NCI-H526 treated with DMSO at 0.1 percent for 48 hours (cell line): ENCODE measurements at regions not wholly inside any gene's neighbourhood (a gene's known extent, or its start where the extent isn't known, plus 50 kb on each side); places are given as distances from the start of the nearest gene placed in this dataset.
"Not testable (repeated sequence)": the region's sequence is repeated elsewhere in the genome, so short reads cannot be mapped to it uniquely, and the experiment has no call there.

Experiments
- DNase-seq: peaks from one replicate; lab custom pipeline; 2025; lab: John Stamatoyannopoulos, UW

- no peak for DNase-seq
Observed at GRCh38 chr13:74289107-74289506, 154.9 kb upstream of the KLF12 start.

GRCh38 chr13:74288361-74288911 lies 154.2 kb upstream of the KLF12 start:
- DNase-seq: peak; percentile 73

DNA sequence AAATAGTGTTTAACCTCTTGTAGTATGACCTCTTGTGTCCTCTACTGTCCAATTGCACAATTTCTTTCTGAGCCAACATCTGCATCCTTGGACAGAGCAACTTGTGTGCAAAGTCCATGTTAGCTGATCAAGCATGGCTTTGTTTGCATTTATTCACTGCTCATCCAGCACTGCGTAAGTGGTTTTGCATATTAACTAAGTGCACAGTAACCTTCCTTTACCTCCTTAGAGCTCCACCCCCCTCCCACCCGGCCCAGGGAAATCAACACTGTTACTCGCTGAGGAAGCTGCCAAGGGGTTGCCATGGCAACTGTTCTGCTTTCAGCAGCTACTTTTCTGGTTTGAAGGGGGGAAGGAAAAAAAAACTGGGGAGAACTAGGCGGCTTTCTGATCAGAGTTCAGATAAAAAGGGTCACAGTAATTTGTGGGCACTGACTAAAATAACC lies 153.5 kb upstream of the KLF12 start:
- DNase-seq: peak; percentile 98

- no peak for DNase-seq
Observed at GRCh38 chr13:74280795-74281490, 146.7 kb upstream of the KLF12 start.

DNA sequence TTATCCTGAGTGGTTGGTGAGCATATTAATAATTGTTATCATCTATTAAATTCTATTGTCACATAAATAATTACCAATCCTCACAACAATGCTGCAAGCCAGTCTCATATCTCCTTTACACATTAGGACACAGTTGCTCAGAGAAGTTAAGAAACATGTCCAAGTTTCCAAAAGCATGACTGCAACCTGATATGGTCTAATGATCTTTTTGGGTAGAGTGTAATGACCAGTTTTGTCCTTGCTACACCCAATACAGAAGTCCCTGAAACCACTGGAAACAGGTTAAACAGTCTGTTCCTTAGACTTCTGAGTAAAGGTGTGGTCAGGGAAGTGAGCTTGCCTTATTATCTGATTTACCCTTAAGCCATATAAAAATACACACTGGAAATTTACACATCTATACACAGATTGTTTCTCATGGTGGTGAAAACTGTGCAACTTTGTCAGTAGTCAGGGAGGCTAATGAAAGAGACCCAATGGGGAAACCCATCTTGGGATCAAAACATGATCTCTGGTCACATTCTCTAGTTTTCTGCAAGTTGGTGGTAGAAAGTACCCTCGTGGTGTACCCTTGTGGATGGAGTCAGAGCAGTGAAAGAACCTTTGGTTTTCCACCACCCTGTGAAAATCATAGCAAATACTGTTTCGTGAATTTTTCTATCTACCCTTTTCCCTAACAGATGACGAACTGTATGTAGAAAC lies 146.0 kb upstream of the KLF12 start:
- DNase-seq: no peak

DNA sequence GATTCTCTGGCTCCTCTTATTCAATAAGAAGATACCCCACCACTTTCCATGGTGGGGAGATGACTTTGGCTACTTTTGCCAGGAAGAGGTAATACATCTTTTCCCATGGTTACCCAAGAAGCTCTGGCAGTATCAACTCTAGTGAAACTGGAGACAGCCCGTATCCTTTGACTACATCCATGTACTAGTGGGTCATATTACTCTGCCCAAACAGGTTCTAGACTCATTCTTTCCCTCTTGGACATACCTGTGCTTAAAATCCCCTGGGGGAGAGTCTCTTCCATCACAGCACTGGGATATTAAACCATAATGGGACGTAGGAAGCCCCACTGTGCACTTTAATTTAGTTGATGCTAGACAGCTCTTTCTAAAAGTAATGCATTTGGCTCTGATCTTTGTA lies 144.7 kb upstream of the KLF12 start:
- no peak for DNase-seq

DNA sequence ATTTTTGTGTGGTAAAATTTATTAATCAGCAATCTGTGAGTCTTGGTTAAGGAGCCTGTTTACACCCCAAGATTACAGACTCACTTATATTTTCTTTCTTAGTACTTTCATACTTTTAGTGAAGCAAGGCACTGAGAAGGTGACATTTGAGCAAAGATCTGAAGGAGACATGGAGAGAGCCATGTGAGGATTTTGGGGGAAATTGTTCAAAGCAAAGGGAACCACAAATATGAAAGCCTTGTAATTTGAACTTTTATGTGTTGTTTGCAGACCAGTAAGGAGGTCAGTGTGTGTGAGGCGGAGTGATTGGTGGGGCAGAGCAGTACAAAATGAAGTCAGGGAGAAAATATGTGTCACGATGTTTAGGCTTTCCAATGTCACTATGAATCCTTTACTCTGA lies 140.7 kb upstream of the KLF12 start:
- no peak for DNase-seq

- DNase-seq: no peak
Observed at GRCh38 chr13:74273581-74273980, 139.4 kb upstream of the KLF12 start.

DNA sequence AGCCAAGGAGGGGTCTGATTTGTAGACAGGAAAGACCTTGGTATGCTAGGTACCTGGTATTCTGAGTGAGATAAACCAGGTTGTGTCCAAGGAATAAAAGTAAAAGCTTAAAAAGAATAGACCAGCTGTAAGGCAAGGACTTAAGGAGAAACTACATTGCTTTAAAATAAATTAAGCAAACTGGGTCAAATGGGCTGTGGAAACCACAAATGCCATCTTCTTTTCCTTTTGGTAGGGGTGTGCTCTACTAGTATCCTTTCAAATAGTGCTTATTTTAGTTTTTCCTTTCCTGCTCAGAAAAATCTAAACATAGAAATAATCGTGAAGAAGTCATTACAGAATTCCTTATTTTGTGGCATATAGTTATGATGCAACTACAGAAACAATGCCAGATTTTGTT lies 138.6 kb upstream of the KLF12 start:
- DNase-seq: no peak

DNA sequence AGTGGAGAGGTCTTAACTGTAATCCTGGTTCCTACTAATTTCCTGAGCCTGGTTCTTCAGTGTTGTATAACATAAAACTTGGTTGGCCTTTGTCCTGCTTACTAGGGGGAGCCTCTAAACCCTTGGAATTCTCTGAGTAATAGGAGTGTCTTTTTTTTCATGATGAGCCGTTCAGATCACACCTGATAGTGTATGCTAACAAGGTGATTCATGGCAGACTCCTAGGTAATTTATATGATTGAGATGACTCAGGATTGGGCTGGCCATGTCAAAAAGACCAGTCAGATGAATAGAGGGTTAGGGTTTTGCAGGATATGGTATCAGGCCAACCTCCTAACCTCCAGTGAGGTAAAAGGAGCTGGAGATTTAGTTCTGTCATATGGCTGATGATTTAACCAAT lies 135.8 kb upstream of the KLF12 start:
- no peak for DNase-seq

GRCh38 chr13:74266861-74267260 lies 132.7 kb upstream of the KLF12 start:
- no peak for DNase-seq

- no peak for DNase-seq
Observed at GRCh38 chr13:74266309-74266708, 132.1 kb upstream of the KLF12 start.

- no peak for DNase-seq
Observed at GRCh38 chr13:74264333-74264732, 130.1 kb upstream of the KLF12 start.

GRCh38 chr13:74260420-74260819 lies 126.2 kb upstream of the KLF12 start:
- not testable (repeated sequence) for DNase-seq

DNA sequence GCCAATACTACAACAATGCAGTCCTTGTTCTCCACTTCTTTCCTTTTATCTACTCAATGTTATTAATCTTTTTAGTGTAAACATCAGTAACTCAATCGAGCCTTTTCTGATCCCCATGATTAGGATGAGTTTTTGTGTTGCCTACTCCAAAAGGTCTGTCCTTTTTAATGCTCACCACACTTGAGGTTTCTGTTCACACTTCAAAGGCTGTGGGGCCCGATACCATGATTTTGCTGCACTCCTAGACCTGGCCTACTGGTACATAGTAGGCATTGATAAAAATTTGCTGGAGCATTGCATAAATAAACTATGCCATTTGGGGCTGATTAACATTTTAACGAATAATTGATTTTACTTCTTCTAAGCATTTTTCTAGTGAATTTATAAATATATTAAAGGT lies 125.4 kb upstream of the KLF12 start:
- no peak for DNase-seq

DNA sequence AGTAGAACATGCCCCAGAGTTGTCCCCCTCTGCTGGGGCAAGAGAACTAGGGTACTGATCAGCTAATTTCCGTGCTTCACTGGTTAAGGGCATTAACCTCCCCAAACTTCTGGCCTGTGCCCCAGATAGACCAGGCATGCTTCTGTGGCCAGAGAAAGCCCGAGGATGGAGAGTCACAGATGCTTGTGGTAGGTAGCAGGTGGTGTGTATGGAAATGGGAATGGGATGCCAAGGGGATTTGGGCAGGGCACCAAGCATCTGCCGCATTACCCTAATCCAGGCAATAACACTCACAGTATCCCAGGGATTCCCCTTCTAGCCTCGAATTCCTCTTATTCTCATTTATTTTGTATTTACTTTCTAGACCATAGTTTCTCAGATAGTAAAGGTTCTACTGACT lies 124.8 kb upstream of the KLF12 start:
- no peak for DNase-seq

DNA sequence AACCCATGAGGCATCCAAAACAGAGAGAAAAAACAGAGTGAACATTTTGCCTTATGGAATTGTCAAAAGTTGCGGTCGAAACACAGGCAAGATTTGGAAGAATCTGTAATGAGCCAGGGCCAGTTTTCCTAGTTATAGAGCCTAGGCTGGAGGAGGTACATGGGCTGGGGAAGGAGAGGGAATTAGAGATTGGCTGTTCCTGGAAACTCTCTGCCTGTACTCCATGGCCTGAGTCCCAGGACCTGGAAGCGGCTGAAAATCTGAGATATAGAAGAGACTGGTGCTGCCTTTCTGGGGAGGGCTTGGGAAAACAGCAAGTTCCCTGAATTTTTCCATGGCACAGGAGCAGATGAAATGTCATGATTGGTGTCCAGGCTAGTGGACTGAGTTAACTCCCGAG lies 122.8 kb upstream of the KLF12 start:
- no peak for DNase-seq

- no peak for DNase-seq
Observed at GRCh38 chr13:74253161-74253560, 119.0 kb upstream of the KLF12 start.

DNA sequence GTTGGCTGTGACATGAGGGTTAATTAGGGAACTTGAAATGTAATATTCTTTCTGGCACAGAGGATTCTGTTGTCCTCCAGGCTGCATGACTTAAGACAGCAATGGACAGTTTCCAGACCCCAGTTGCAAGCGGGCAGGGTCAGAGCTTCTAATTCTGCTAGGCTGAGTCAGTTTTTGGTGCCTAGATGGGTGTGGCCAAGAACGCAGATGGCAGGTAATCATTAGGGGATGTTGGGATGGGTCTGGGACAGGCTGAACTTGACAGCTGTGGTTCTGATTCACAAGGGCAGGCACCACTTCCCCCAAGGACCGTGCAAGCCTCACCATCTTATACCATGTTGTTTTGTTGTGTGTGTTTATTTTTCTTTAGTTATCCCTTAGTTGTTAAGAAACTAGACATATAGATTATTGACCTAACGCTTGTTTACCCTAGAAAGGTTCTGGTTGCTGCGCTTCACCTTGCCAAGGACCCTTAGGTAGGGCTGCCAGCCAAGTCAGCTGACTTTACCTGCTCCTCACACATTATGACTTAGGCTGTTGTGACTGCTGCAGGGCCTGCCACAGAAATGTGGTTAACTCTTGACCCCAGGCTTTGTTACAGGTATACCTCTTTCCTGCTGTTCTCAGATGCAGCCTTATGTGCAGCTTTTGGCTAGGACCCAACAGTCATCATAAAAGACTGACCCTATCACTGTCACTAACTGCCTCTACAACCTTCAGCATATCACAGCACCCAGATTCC lies 117.7 kb upstream of the KLF12 start:
- DNase-seq: no peak

- DNase-seq: no peak
Observed at GRCh38 chr13:74250738-74251190, 116.6 kb upstream of the KLF12 start.

DNA sequence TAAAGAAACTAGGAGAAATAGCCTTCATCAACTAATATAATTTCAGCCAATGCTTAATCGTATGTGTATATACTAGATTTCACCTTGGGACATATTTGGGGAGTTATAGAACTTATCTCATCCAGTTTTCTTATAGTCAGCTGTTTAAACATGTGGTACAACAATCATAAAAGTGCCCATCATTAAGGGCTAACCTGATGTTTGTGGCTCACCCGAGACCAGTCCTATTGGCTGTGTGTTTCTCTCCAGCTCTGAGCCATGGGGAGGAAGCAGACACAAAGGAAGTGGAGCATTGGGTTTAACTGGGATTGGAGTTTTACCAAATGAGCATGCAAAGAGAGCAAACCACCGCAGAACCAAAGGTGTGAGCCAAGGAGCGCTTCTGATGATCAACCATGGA lies 114.3 kb upstream of the KLF12 start:
- DNase-seq: no peak

DNA sequence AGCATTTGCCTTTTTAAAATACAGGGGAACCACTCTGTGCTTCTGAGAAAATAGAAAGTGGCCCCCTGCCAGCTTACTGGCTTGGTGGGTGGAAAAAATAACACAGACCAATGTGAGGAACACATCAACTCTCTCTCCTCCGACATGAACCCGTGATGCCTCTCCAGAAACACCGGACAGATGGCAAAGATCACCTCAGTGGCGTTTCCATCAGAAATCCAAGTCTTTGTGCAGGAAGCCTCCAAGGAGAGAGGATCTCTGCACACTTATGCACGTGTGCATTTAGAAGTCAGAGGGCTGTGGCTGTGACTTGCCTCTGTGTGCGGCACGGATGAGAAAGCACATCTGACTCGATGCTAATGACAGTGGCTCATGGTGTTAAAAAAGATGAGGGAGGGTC lies 112.3 kb upstream of the KLF12 start:
- no peak for DNase-seq
